SK-N-SH (cell line): ENCODE measurements at regions not wholly inside any gene's neighbourhood (a gene's known extent, or its start where the extent isn't known, plus 50 kb on each side); places are given as distances from the start of the nearest gene placed in this dataset.

ENCODE experiments used
- CTCF ChIA-PET: fragments of 300-600, 350-600 bp; formaldehyde crosslinking; extraction: SDS; loops from one replicate; lab custom pipeline; 2021; lab: Yijun Ruan, JAX
- POLR2A ChIA-PET: fragments of 350-600 bp; sonication (Branson Sonifier 250); formaldehyde crosslinking; extraction: SDS; loops from one replicate; lab custom pipeline; 2020; ENCODE audit warnings: antibody characterized with exemption, inconsistent platforms; lab: Yijun Ruan, JAX
- DNase-seq: peaks from one replicate; pipeline ENCODE4 v3.0.0; 2012
- H2AFZ ChIP-seq: fragments of 200-600 bp; sonication (generic); 2 replicates; pipeline ENCODE4 v1.8.1; 2016; ENCODE audit warnings: antibody characterized with exemption, mild to moderate bottlenecking, low read depth
- H3F3A ChIP-seq: fragments of 200-600 bp; sonication (generic); replicated peaks from 2 replicates; pipeline ENCODE3; 2016; ENCODE audit warnings: antibody characterized with exemption, mild to moderate bottlenecking; ENCODE audit not compliant: insufficient read depth
- H3K27ac ChIP-seq, 2 experiments: fragments of 200-500 bp in 1 of 2; fragments of 200-600 bp in 1 of 2; sonication (Bioruptor generic) in 1 of 2; sonication (generic), shearing (Covaris generic) in 1 of 2; 2 replicates each; pipeline versions ENCODE4 v1.5.1 to v1.6.1; 2014 to 2016; ENCODE audit warnings: low read depth in 2 of 2, inconsistent platforms in 1 of 2, low read length in 1 of 2, mild to moderate bottlenecking in 1 of 2, mixed read lengths in 1 of 2
- H3K27me3 ChIP-seq: fragments of 200-600 bp; sonication (generic), shearing (Covaris generic); 2 replicates; pipeline ENCODE4 v1.6.1; 2016; ENCODE audit warnings: mixed run types; ENCODE audit not compliant: insufficient read depth
- H3K36me3 ChIP-seq, 2 experiments: fragments of 200-500 bp in 1 of 2; fragments of 200-600 bp in 1 of 2; sonication (Bioruptor generic) in 1 of 2; sonication (generic) in 1 of 2; replicated peaks in 1 of 2; 2 replicates each; pipeline versions ENCODE3 to v1.5.1; 2014 to 2016; ENCODE audit warnings: low read length in 1 of 2, mild to moderate bottlenecking in 1 of 2; ENCODE audit not compliant: insufficient read depth in 2 of 2, control insufficient read depth in 1 of 2
- H3K4me1 ChIP-seq, 2 experiments: fragments of 200-500 bp in 1 of 2; fragments of 200-600 bp in 1 of 2; sonication (Bioruptor generic) in 1 of 2; sonication (generic), shearing (Covaris generic) in 1 of 2; 2 replicates each; pipeline versions ENCODE4 v1.5.1 to v1.6.1; 2014 to 2016; ENCODE audit warnings: low read depth in 1 of 2, low read length in 1 of 2, mixed run types in 1 of 2; ENCODE audit not compliant: insufficient read depth in 2 of 2, control insufficient read depth in 1 of 2
- H3K4me2 ChIP-seq: fragments of 200-600 bp; sonication (generic), shearing (Covaris generic); 2 replicates; pipeline ENCODE4 v1.6.1; 2017; ENCODE audit warnings: mixed run types
- H3K4me3 ChIP-seq, 2 experiments: fragments of 200-500 bp in 1 of 2; fragments of 200-600 bp in 1 of 2; sonication (Bioruptor generic) in 1 of 2; sonication (generic), shearing (Covaris generic) in 1 of 2; 2 replicates each; pipeline versions ENCODE4 v1.5.1 to v1.8.1; 2014 to 2016; ENCODE audit warnings: low read depth in 2 of 2, inconsistent platforms in 1 of 2, low read length in 1 of 2, mild to moderate bottlenecking in 1 of 2, mixed read lengths in 1 of 2, moderate library complexity in 1 of 2
- H3K79me2 ChIP-seq: fragments of 200-600 bp; sonication (generic); 2 replicates; pipeline ENCODE4 v1.8.1; 2017; ENCODE audit warnings: mild to moderate bottlenecking; ENCODE audit not compliant: insufficient read depth
- H3K9ac ChIP-seq: fragments of 200-600 bp; sonication (generic); 2 replicates; pipeline ENCODE4 v1.6.1; 2017; ENCODE audit warnings: mixed run types
- H3K9me2 ChIP-seq: fragments of 200-600 bp; sonication (generic); 2 replicates; pipeline ENCODE4 v1.6.1; 2017; ENCODE audit warnings: mixed run types
- H3K9me3 ChIP-seq: fragments of 200-600 bp; sonication (generic); 2 replicates; pipeline ENCODE4 v1.6.1; 2017; ENCODE audit warnings: mixed run types, mild to moderate bottlenecking, moderate library complexity
- H4K20me1 ChIP-seq: fragments of 200-600 bp; sonication (generic); 2 replicates; pipeline ENCODE4 v1.6.1; 2017; ENCODE audit warnings: mild to moderate bottlenecking, mixed run types; ENCODE audit not compliant: insufficient read depth
- ELF1 ChIP-seq: IDR thresholded peaks from 2 replicates; pipeline ENCODE4 v1.4.0; 2012
- JUND ChIP-seq: IDR thresholded peaks from 2 replicates; pipeline ENCODE4 v1.4.0; 2012
- REST ChIP-seq: IDR thresholded peaks from 2 replicates; pipeline ENCODE4 v1.6.1; 2012; ENCODE audit warnings: mild to moderate bottlenecking, low read depth, low read length, moderate library complexity
- RFX5 ChIP-seq: IDR thresholded peaks from 2 replicates; pipeline ENCODE4 v1.6.1; 2012; ENCODE audit warnings: mild to moderate bottlenecking, improper control_type of control experiment, low read length
- RXRA ChIP-seq: IDR thresholded peaks from 2 replicates; pipeline ENCODE4 v1.4.0; 2012; ENCODE audit warnings: low read depth, mild to moderate bottlenecking, borderline replicate concordance
- SIN3A ChIP-seq: IDR thresholded peaks from 2 replicates; pipeline ENCODE4 v1.6.1; 2012; ENCODE audit warnings: low read depth, mild to moderate bottlenecking, low read length, moderate library complexity, borderline replicate concordance
- TCF12 ChIP-seq: IDR thresholded peaks from 2 replicates; pipeline ENCODE4 v1.4.0; 2012
- USF1 ChIP-seq: IDR thresholded peaks from 2 replicates; pipeline ENCODE4 v1.4.0; 2012; ENCODE audit warnings: low read depth, borderline replicate concordance
- USF2 ChIP-seq: fragments of 150-350 bp; IDR thresholded peaks from 2 replicates; pipeline ENCODE4 v1.6.1; 2017; ENCODE audit warnings: antibody characterized with exemption, low read length, low read depth, borderline replicate concordance
- WGBS: methylation state at CpG from one replicate; pipeline ENCODE4 v1.1.6; 2017; ENCODE audit warnings: low lambda C conversion rate; 5-methylcytosine and 5-hydroxymethylcytosine counted together

GRCh38 chr7:52079726-52080125 is 763.1 kb upstream of the COBL start (continued):
- no peak for TF ChIP-seq USF1

- WGBS = 32% methylated on average over 2 of the region's 2 CpGs
- H4K20me1 ChIP-seq = no peaks in the 10 kb centered on the region
- ChIA-PET POLR2A (no interaction called here), CTCF (interaction anchor here (1.0 kb wide), 1 partner anchor 18 kb away, joined by 3 read pairs; no protein-coding TSS in a partner anchor)
- no peak for TF ChIP-seq SIN3A
- no peak for TF ChIP-seq ELF1
- TF ChIP-seq REST = no peak
- TF ChIP-seq RXRA = no peak
- no peak for TF ChIP-seq RFX5
- TF ChIP-seq JUND = no peak
- no peak for TF ChIP-seq USF2
- H2AFZ ChIP-seq = no peak overlapping the region
- H3K79me2 ChIP-seq = no peaks in the 10 kb centered on the region
- no peaks in the 10 kb centered on the region for H3K36me3 ChIP-seq
- DNase-seq = no peak
- peaks cover 7% of the 10 kb centered on the region; the same call in 1 of the 2 replicates for H3K9me3 ChIP-seq
- no peaks in the 10 kb centered on the region for H3K4me1 ChIP-seq
- H3K27ac ChIP-seq = no peak overlapping the region
- no peaks in the 10 kb centered on the region for H3K9me2 ChIP-seq
- H3K9ac ChIP-seq = no peak overlapping the region
- no peaks in the 10 kb centered on the region for H3F3A ChIP-seq
- H3K4me3 ChIP-seq = no peak overlapping the region
- H3K27me3 ChIP-seq = no peaks in the 10 kb centered on the region
- no peak overlapping the region for H3K4me2 ChIP-seq
Measured at GRCh38 chr7:52077571-52077970, 761.0 kb upstream of the COBL start.

GRCh38 chr7:52074912-52075311 is 758.3 kb upstream of the COBL start:
- Histone ChIP-seq H3F3A (no peaks in the 10 kb centered on the region), H2AFZ (no peak overlapping the region), H3K4me1 (no peaks in the 10 kb centered on the region), H3K27ac (no peak overlapping the region), H3K79me2 (no peaks in the 10 kb centered on the region), H3K9me2 (0 out of 2 replicates have a peak, but pooled peaks cover under 1% of the 10 kb centered on the region), H3K9me3 (peaks cover 4% of the 10 kb centered on the region), H3K4me3 (no peak overlapping the region), H4K20me1 (no peaks in the 10 kb centered on the region), H3K4me2 (no peak overlapping the region), H3K9ac (no peak overlapping the region), H3K36me3 (no peaks in the 10 kb centered on the region), H3K27me3 (no peaks in the 10 kb centered on the region)
- CTCF ChIA-PET = no interaction called here
- no peak for DNase-seq
- POLR2A ChIA-PET = no interaction called here
- no peak for TF ChIP-seq TCF12
- WGBS = 32% methylated on average over 4 of the region's 4 CpGs
